Left lobe of liver (tissue), 2 donors: ENCODE measurements at regions not wholly inside any gene's neighbourhood (a gene's known extent, or its start where the extent isn't known, plus 50 kb on each side); places are given as distances from the start of the nearest gene placed in this dataset.

Experiments
- ATAC-seq: fragments of 200-7000 bp; cut with Tn5 transposase; one replicate; pipeline ENCODE4 v1.9.1; 2020; ENCODE audit warnings: mild to moderate bottlenecking, moderate library complexity
- DNase-seq: peaks from one replicate; pipeline ENCODE4 v3.0.0-alpha.2; 2020; ENCODE audit warnings: low spot score
- donor health status: DM: no; HTN: no; CAD: no; lungs with moderate emphysema.
- donor health status: DM: no; HTN: yes; CAD: no.

DNA sequence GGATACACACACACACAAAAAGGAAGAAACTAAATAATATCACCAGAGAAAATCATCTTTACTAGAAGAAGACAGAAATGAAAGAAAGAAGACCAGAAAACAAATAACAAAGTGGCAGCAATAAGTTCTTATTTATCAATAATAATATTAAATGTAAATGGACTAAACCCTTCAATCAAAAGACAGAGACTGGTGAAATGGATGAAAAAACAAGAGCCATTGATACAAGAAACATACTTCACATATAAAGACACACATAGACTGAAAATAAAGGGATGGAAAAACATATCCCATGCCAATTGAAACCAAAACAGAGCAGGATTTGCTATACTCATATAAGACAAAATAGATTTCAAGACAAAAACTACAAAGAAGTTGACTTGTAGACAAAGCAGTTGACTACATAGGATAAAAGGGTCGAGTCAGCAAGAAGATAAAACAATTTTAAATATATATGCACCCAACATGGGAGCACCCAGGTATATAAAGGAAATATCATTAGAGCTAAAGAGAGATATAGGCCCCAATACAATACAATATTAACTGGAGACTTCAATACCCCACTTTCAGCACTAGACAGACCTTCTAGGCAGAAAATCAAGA is 259.4 kb downstream of the EPM2A start:
- ATAC-seq (no peak), DNase-seq (no peak)

DNA sequence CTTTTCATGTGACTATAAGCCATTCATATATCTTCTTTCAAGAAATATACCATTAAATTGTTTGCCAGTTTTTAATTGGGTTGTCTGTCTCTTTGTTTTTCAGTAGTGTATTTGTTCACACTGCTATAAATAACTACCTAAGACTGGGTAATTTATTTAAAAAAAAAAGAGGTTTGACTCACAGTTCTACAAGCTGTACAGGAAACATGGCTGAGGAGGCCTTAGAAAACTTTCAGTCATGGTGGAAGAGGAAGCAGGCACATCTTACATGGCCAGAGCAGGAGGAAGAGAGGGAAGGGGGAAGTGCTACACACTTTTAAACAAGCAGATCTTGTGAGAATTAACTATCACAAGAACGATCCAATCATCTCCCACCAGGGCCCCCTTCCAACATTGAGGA is 255.3 kb downstream of the EPM2A start:
- DNase-seq (no peak), ATAC-seq (no peak)

DNA sequence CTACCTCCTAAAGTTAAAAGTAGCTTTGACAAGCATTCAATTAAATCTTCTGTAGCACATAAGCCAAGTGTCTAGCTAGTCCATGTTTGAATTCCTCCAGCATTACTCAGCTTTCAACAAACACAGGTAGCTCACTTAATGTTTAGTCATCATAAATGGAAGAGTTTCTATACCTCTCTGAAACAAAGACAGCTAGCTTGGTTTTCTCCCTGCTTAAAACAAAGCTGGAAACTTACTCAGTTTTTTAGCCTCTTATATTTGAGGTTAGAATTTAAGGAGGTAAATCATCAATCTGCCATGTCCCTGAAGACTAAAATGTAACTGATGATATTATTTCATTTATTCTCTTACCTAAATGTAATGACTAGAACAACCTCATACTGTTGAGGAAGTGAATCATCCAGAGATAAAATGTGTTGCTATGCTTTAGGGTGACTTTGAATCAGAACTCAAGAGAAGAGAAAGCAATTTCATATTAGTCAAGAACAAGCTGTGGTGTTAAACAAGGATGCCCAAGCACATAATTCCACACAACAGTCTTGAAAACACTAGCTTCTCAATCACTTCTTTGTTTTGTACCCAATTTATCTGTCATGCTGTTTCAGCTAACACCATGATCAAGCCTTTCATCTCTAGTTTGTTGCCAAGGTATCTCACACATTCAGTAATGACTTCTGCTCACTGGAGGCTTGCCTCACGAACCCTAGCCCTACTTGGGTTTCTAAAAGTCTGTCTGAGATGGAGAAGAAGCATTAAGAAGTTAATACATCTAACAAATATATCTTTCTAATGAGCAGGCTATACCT is 251.9 kb downstream of the EPM2A start:
- ATAC-seq (no peak), DNase-seq (no peak)

DNA sequence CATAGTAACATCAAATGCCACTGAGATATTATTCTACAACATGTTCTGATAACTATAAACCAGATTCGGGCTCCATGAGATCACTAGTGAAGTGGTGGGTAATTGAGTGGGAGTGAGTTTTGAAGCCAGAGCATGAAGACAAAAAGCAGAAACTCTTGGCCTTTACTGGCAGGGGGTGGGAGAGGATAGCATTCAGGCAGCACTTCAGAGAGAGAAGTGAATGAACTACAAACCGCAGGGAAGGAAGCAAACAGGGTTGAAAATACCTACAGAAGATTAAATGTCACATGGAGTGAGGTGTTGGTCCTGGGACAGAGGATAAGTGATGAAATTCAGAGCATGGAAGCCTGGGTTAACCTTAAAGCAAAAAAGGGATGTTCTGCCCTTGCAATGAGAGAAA is 250.0 kb downstream of the EPM2A start:
- ATAC-seq (no peak), DNase-seq (no peak)

DNA sequence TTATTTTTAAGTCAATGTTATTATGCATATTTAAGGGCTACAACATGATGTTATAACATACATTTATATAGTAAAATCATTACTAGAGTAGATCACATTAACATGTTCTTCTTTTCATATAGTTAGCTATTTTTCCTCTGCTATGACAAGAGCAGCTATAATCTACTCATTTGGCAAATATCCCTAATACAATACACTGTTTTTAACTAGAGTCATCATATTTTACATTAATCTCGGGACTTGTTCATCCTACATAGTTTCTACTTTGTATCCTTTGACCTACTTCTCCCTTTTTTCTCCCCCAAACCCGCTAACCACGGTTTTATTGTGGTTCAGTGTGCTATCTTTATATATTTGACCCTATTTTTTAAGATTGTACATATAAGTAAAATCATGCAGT is 249.0 kb downstream of the EPM2A start:
- ATAC-seq (no peak), DNase-seq (no peak)

GRCh38 chr6:145489583-145489982 is 245.7 kb downstream of the EPM2A start:
- DNase-seq (no peak), ATAC-seq (no peak)

- ATAC-seq (no peak), DNase-seq (no peak)
Measured at GRCh38 chr6:145490068-145490467, 245.3 kb downstream of the EPM2A start.

GRCh38 chr6:145491126-145491525 is 244.2 kb downstream of the EPM2A start:
- ATAC-seq, result no peak

GRCh38 chr6:145497006-145497405 is 238.3 kb downstream of the EPM2A start:
- ATAC-seq, result no peak
- DNase-seq, result no peak

More at GRCh38 chr6:145491126-145491525, 244.2 kb downstream of the EPM2A start:
- DNase-seq, result no peak

GRCh38 chr6:145498425-145498824 is 236.9 kb downstream of the EPM2A start:
- no peak for ATAC-seq
- no peak for DNase-seq

DNA sequence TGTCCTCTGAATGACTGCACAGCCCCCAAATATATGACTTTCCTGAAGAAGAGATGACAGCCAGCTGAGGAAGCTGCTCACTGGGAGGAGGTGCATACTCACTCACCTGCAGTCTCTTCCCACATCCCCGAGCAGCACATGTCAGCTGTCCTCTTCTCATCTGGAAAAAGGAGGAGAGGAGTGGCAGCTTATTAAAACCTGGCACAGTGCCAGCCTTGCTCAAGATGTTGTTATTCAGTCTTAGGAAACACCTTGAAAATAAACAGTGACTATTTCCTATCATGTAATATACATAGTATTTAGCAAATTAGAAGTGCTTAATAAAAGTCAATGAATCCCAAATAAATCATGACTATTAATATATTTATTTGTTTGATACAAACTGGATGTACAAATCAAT is 232.9 kb downstream of the EPM2A start:
- ATAC-seq, result no peak

DNA sequence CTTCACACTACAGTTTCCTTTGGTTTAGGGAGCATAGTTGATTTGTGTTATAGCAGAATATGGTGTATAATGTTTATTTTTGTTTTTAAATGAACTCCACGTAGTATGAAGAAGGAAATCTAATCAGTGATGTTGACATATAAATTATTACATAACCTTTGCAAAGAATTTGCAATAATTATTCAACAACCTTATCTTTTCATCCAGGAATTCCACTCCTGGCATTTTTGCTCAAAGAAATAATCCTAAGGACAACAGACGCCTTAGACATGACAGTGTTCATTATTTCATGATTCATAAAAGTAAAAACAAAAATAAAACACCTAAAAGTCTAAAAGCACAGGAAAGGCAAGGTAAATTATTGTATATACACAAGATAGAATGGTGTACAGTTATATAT is 229.2 kb downstream of the EPM2A start:
- DNase-seq, result no peak
- ATAC-seq, result no peak

More for the DNA sequence above, 232.9 kb downstream of the EPM2A start:
- DNase-seq, result no peak

DNA sequence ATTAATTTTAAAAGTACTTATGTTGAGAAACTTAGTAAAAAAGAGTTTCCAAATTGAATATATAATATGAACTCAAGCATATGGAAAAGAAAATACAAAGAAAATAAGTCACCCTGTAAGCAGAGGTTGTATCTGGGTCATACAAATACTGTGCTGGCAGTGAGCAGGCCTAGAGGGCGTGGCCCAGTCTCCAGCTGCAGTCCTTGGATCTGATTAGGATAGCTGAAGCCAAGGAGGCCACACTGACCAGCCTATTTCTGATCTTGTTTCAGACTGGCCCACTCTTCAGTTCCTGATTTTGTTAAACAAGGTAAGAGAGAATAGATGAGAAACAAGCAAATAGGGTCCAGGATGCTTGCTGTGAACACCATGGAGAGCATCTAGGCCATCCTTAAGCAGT is 228.8 kb downstream of the EPM2A start:
- DNase-seq (no peak), ATAC-seq (peak; percentile 38)

DNA sequence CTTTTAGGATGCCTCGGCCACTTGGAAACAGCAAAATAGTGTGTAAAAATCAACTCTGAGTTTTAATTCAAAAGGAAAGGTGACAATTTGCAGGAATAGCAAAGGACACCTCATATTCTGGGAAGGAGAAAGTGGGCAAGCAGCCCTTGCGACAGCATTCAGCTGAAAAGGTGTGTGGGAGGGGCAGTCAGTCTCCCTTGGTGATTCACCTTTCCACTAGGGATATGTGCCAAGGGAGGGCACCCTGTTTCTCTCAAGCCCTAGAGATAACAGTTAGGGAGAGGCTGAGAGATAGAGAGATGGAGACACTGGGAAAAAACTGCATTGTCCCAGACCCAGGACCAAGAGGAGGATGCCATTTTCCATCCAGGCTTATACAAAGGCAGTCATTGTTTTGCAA is 228.1 kb downstream of the EPM2A start:
- DNase-seq (no peak), ATAC-seq (no peak)

GRCh38 chr6:145508107-145508506 is 227.2 kb downstream of the EPM2A start:
- DNase-seq (no peak), ATAC-seq (no peak)

- ATAC-seq, result no peak
- no peak for DNase-seq
Measured at GRCh38 chr6:145517492-145517891, 217.8 kb downstream of the EPM2A start.

- DNase-seq (no peak), ATAC-seq (no peak)
Measured at GRCh38 chr6:145525038-145525437, 210.3 kb downstream of the EPM2A start.

DNA sequence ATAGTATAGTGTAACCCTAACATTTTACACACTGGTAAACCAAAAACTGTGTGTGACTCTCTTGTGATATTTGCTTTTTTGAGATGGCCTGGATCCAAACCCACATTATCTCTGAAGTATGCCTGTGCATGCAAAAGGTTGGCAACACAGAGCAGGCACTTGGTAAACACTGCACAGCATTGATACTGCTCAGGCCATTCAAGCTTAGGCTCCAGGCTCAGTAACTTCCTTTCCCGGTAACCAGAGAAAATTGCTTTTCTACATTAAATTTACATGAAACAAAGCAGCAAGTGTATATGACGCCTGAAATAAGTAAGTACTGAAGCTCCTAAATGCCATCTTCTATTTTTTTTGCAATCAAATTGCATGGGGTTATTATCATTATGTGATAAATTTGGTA is 205.7 kb downstream of the EPM2A start:
- DNase-seq, result no peak

DNA sequence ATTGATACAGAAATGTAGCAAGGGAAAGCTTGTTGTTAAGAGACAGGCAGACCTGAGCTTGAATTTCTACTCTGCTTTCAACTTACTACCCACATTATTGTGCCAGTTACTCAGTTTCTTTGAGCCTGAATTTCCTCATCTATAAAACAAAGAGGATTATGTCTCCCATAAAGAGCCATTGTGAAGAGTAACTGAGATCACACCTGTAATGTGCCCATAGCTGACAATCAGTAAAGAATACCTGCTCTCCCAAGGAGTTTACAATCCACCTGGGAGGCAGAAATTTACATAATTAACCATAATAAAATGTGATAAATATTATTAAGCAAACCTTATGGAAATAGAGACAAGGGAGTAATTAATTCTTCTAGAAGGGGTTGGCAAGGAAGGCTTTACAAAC is 204.9 kb downstream of the EPM2A start:
- no peak for ATAC-seq
- no peak for DNase-seq

More for the DNA sequence above, 205.7 kb downstream of the EPM2A start:
- ATAC-seq, result no peak

GRCh38 chr6:145531032-145531431 is 204.3 kb downstream of the EPM2A start:
- DNase-seq (no peak), ATAC-seq (no peak)

DNA sequence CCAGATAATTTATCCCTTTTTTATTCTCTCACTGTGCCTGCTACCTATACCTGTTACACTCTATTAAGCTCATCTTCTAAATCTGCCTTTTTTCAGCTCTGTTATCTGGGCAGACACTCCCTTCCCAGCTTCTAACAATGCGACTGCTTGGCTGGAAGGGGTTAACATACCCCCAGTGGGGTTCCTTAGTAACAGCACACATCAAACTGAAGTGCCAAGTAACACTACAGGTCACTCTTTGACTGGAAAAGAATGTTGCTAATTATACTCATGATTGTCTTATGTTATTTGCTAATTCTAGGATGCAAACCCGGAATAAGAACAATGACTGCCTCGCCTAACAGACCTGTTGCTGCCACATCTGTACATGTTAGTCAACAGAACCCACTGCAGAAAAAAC is 203.5 kb downstream of the EPM2A start:
- DNase-seq (no peak), ATAC-seq (no peak)

- ATAC-seq (no peak), DNase-seq (no peak)
Measured at GRCh38 chr6:145532361-145532760, 203.0 kb downstream of the EPM2A start.

- no peak for ATAC-seq
- DNase-seq, result no peak
Measured at GRCh38 chr6:145534989-145535388, 200.3 kb downstream of the EPM2A start.
